ENCODE measurements at regions not wholly inside any gene's neighbourhood (a gene's known extent, or its start where the extent isn't known, plus 50 kb on each side); places are given as distances from the start of the nearest gene placed in this dataset.

DNA sequence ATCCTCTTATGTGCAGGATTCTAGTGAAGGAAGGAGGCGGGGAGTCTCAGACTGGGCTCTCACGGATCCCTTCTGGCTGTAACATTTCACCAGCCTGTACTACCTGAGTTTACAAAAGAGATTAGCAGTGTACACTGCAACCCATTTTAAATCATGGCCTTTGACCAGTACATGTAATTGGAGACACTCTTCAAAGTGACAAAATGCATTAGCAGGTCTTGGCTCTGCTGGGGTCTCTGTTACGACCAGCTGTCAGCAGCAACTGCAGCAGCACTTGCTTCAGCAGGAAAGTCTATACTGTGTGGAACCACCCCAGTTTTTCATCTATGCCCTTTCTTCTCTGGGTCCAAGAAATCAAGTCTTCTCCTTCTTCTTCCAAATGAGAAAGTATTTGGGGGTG lies 322.8 kb upstream of the ASIC2 start:
- TF ChIP-seq, protein P1, sequence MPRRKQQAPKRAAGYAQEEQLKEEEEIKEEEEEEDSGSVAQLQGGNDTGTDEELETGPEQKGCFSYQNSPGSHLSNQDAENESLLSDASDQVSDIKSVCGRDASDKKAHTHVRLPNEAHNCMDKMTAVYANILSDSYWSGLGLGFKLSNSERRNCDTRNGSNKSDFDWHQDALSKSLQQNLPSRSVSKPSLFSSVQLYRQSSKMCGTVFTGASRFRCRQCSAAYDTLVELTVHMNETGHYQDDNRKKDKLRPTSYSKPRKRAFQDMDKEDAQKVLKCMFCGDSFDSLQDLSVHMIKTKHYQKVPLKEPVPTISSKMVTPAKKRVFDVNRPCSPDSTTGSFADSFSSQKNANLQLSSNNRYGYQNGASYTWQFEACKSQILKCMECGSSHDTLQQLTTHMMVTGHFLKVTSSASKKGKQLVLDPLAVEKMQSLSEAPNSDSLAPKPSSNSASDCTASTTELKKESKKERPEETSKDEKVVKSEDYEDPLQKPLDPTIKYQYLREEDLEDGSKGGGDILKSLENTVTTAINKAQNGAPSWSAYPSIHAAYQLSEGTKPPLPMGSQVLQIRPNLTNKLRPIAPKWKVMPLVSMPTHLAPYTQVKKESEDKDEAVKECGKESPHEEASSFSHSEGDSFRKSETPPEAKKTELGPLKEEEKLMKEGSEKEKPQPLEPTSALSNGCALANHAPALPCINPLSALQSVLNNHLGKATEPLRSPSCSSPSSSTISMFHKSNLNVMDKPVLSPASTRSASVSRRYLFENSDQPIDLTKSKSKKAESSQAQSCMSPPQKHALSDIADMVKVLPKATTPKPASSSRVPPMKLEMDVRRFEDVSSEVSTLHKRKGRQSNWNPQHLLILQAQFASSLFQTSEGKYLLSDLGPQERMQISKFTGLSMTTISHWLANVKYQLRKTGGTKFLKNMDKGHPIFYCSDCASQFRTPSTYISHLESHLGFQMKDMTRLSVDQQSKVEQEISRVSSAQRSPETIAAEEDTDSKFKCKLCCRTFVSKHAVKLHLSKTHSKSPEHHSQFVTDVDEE (CRISPR knock-in tag; IDR thresholded peaks at IDR 0.05) = no peak
- no peak for TF ChIP-seq TOX (CRISPR knock-in tag; IDR thresholded peaks at IDR 0.05; ENCODE audit: borderline replicate concordance)
- no peak for TF ChIP-seq ZFP30 (CRISPR knock-in tag; IDR thresholded peaks at IDR 0.05)
- no peak for TF ChIP-seq OSR1 (CRISPR knock-in tag; IDR thresholded peaks at IDR 0.05)
- no peak for TF ChIP-seq ZFP3 (CRISPR knock-in tag; IDR thresholded peaks at IDR 0.05)
- TF ChIP-seq, protein P2, sequence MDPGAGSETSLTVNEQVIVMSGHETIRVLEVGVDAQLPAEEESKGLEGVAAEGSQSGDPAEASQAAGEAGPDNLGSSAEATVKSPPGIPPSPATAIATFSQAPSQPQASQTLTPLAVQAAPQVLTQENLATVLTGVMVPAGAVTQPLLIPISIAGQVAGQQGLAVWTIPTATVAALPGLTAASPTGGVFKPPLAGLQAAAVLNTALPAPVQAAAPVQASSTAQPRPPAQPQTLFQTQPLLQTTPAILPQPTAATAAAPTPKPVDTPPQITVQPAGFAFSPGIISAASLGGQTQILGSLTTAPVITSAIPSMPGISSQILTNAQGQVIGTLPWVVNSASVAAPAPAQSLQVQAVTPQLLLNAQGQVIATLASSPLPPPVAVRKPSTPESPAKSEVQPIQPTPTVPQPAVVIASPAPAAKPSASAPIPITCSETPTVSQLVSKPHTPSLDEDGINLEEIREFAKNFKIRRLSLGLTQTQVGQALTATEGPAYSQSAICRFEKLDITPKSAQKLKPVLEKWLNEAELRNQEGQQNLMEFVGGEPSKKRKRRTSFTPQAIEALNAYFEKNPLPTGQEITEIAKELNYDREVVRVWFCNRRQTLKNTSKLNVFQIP (CRISPR knock-in tag; IDR thresholded peaks at IDR 0.05; ENCODE audit: borderline replicate concordance, low read depth) = no peak
- no peak for TF ChIP-seq ZNF8 (CRISPR knock-in tag; IDR thresholded peaks at IDR 0.05)
- TF ChIP-seq, protein P3, sequence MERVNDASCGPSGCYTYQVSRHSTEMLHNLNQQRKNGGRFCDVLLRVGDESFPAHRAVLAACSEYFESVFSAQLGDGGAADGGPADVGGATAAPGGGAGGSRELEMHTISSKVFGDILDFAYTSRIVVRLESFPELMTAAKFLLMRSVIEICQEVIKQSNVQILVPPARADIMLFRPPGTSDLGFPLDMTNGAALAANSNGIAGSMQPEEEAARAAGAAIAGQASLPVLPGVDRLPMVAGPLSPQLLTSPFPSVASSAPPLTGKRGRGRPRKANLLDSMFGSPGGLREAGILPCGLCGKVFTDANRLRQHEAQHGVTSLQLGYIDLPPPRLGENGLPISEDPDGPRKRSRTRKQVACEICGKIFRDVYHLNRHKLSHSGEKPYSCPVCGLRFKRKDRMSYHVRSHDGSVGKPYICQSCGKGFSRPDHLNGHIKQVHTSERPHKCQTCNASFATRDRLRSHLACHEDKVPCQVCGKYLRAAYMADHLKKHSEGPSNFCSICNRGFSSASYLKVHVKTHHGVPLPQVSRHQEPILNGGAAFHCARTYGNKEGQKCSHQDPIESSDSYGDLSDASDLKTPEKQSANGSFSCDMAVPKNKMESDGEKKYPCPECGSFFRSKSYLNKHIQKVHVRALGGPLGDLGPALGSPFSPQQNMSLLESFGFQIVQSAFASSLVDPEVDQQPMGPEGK (CRISPR knock-in tag; IDR thresholded peaks at IDR 0.05; ENCODE audit: borderline replicate concordance) = no peak
- no peak for TF ChIP-seq BACH2 (CRISPR knock-in tag; IDR thresholded peaks at IDR 0.05; ENCODE audit: borderline replicate concordance)
- no peak for TF ChIP-seq ESRRG (CRISPR knock-in tag; IDR thresholded peaks at IDR 0.05)
- no peak for TF ChIP-seq ARNTL (CRISPR knock-in tag; IDR thresholded peaks at IDR 0.05; ENCODE audit: borderline replicate concordance, low read depth)
- ATAC-seq = no peak

- ATAC-seq = no peak
- TF ChIP-seq ZFP3 (CRISPR knock-in tag; IDR thresholded peaks at IDR 0.05) (no peak), ESRRG (CRISPR knock-in tag; IDR thresholded peaks at IDR 0.05) (no peak)
Measured at GRCh38 chr17:33623841-33624240, 330.7 kb upstream of the ASIC2 start.

DNA sequence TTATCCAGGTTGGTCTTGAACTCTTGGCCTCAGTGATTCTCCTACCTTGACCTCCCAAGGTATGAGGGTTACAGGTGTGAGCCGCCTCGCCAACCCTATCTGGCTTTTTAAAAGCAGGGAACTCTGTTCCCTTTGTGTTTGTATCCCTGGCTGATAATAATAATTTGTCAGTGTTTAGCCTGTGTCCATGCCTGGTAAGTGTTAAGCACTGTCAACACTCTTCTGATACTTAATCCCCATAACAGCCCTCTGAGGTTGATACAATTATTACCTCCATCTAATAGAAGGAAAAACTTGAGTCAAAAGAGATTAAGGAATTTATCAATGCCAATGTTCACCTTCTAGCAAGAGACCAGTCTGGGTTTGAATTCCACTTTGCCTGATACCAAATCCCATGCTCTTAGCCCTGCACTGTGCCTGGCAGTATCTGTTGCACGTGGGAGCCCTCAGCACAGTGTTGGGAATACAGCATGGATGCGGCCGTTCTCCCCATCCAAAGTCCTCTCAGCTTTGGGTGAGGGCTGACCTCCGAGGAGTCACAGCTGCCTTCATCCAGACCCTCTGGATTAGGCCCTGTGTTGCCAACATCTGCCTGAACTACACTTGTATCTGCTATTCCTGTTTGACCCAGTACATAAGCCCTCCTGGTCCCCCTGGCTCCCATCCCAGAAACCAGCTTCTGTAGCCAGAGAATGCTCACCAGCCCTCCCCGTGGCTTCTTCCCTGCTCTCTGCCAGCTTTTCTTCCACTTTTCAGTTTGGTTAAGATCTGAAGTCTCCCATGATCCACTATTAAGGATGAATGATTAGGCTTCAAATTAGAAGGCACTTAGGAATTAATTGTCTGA lies 335.6 kb upstream of the ASIC2 start:
- no peak for ATAC-seq
- TF ChIP-seq ZFP30 (CRISPR knock-in tag; IDR thresholded peaks at IDR 0.05) (no peak), ARNTL (CRISPR knock-in tag; IDR thresholded peaks at IDR 0.05; ENCODE audit: borderline replicate concordance, low read depth) (no peak), GLIS3 (CRISPR knock-in tag; IDR thresholded peaks at IDR 0.05) (no peak), ISL1 (CRISPR knock-in tag; IDR thresholded peaks at IDR 0.05) (no peak), ESRRG (CRISPR knock-in tag; IDR thresholded peaks at IDR 0.05) (no peak), ZC3H10 (CRISPR knock-in tag; IDR thresholded peaks at IDR 0.05) (no peak), RARB (CRISPR knock-in tag; IDR thresholded peaks at IDR 0.05) (no peak), TCF4 (CRISPR knock-in tag; IDR thresholded peaks at IDR 0.05; ENCODE audit: borderline replicate concordance) (no peak), ZNF70 (CRISPR knock-in tag; IDR thresholded peaks at IDR 0.05) (no peak), CSDC2 (CRISPR knock-in tag; IDR thresholded peaks at IDR 0.05) (no peak), BACH2 (CRISPR knock-in tag; IDR thresholded peaks at IDR 0.05; ENCODE audit: borderline replicate concordance) (no peak)
- TF ChIP-seq, protein P4, sequence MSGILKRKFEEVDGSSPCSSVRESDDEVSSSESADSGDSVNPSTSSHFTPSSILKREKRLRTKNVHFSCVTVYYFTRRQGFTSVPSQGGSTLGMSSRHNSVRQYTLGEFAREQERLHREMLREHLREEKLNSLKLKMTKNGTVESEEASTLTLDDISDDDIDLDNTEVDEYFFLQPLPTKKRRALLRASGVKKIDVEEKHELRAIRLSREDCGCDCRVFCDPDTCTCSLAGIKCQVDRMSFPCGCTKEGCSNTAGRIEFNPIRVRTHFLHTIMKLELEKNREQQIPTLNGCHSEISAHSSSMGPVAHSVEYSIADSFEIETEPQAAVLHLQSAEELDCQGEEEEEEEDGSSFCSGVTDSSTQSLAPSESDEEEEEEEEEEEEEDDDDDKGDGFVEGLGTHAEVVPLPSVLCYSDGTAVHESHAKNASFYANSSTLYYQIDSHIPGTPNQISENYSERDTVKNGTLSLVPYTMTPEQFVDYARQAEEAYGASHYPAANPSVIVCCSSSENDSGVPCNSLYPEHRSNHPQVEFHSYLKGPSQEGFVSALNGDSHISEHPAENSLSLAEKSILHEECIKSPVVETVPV (CRISPR knock-in tag; IDR thresholded peaks at IDR 0.05) = no peak
- TF ChIP-seq, protein P5, sequence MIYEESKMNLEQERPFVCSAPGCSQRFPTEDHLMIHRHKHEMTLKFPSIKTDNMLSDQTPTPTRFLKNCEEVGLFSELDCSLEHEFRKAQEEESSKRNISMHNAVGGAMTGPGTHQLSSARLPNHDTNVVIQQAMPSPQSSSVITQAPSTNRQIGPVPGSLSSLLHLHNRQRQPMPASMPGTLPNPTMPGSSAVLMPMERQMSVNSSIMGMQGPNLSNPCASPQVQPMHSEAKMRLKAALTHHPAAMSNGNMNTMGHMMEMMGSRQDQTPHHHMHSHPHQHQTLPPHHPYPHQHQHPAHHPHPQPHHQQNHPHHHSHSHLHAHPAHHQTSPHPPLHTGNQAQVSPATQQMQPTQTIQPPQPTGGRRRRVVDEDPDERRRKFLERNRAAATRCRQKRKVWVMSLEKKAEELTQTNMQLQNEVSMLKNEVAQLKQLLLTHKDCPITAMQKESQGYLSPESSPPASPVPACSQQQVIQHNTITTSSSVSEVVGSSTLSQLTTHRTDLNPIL (CRISPR knock-in tag; IDR thresholded peaks at IDR 0.05; ENCODE audit: low read depth) = no peak
- TF ChIP-seq, protein P2 (CRISPR knock-in tag; IDR thresholded peaks at IDR 0.05; ENCODE audit: borderline replicate concordance, low read depth) = no peak
- TF ChIP-seq, protein P1 (CRISPR knock-in tag; IDR thresholded peaks at IDR 0.05) = no peak
- TF ChIP-seq, protein P3 (CRISPR knock-in tag; IDR thresholded peaks at IDR 0.05; ENCODE audit: borderline replicate concordance) = no peak
